ENCODE measurements at regions not wholly inside any gene's neighbourhood (a gene's known extent, or its start where the extent isn't known, plus 50 kb on each side); places are given as distances from the start of the nearest gene placed in this dataset.

DNA sequence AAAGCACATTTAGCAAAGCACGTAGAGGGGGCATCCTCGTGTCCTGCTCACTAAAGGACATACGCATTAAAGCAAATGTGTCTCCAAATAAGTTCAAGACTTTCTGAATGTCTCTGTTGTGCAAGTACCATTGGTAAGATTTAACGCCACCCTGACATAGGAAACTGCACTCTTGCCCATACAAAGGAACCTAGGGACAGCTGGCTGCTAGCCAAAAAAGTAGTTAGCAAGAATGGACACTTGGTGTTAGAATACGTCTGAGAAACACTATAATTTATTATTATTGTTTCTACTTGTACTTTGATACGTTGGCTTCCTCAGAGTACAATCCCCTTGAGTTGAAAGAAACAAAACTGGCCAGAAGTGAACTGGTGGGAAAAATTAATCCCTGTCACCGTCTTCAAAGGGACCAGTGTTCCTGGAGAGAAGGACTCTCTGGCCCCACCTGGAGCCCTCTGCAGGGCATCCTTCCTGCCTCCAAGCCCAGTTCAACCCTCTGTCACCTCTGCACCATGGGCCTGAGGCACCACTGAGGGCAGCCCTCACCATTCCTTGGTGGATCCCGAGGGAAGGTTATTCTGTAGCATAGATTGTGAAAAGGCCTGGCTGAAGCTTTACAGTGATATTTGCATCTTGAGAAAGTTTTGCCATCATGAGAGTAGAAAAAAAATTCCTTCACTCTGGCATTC, 51.4 kb upstream of the APCDD1 start:
- DNase-seq: no peak

DNA sequence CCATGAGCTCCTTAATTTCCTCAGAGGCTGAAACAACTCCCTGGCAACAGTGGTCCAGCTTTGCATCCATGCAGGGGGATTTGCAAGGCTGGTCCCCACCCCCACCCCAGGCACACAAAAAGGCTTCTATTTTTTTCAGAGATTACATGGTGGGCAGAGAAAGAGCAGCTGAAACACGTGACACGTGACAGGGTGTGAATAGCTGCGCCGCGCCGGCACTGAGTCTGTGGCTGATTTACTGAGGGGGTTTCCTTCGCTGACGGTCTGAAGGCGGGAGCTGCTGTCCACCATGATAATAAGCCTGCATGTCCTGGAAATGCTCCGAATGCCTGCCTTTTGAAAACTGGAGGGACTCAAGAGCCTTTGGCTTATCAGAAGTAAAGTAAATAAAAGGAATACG, 50.7 kb upstream of the APCDD1 start:
- DNase-seq: no peak

DNA sequence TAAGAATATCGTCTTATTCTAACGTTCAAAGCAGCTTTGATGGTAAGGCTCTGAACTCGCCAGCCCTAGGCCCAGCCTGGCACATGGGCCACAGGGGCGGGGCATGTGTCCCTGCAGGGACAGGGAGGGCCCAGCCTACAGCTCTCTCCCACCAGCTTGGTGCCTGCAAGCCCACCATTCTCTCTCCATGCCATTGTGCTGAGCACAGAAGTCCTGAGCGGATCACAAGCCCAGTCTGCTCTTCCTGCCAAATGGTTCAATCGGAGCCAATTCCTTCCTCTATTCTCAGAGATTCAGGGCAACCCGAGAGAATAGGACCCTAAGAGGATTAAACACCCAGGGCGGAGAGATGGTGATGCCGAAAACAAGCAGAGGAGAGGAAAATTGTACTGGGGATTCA, 50.3 kb upstream of the APCDD1 start:
- DNase-seq: no peak
